Activated CD8-positive, alpha-beta T cell treated with anti-CD3 and anti-CD28 coated beads for 36 hours (primary cell): ENCODE measurements at regions not wholly inside any gene's neighbourhood (a gene's known extent, or its start where the extent isn't known, plus 50 kb on each side); places are given as distances from the start of the nearest gene placed in this dataset.

ENCODE experiments used
- ATAC-seq: fragments of 200-7000 bp; cut with Tn5 transposase; one replicate; pipeline ENCODE4 v1.10.0; 2021; ENCODE audit warnings: mild to moderate bottlenecking, moderate library complexity
- CTCF ChIA-PET: fragments of 350-600 bp; sonication (Branson Sonifier 250); formaldehyde crosslinking; loops from one replicate; lab custom pipeline; 2021; ENCODE audit warnings: antibody characterized with exemption; lab: Charles Lee
- POLR2A ChIA-PET: fragments of 350-600 bp; sonication (Branson Sonifier 250); formaldehyde crosslinking; loops from one replicate; lab custom pipeline; 2021; ENCODE audit warnings: antibody characterized with exemption; lab: Charles Lee
- DNase-seq: peaks from one replicate; pipeline ENCODE4 v3.0.0-alpha.2; 2020
- H3K27ac Mint-ChIP-seq: one replicate; pipeline ENCODE4 v1.8.0; 2021; ENCODE audit warnings: mild to moderate bottlenecking, mixed read lengths
- H3K27me3 Mint-ChIP-seq: one replicate; pipeline ENCODE4 v1.8.0; 2021; ENCODE audit warnings: mixed read lengths
- H3K36me3 Mint-ChIP-seq: one replicate; pipeline ENCODE4 v1.8.0; 2021; ENCODE audit warnings: low read depth, mixed read lengths
- H3K4me1 Mint-ChIP-seq: one replicate; pipeline ENCODE4 v1.8.0; 2021; ENCODE audit warnings: low read depth, mixed read lengths
- H3K4me3 Mint-ChIP-seq: one replicate; pipeline ENCODE4 v1.8.0; 2021; ENCODE audit warnings: mild to moderate bottlenecking, moderate library complexity, mixed read lengths
- H3K9me3 Mint-ChIP-seq: one replicate; pipeline ENCODE4 v1.8.0; 2021; ENCODE audit warnings: mixed read lengths
- CTCF ChIP-seq: fragments of 200-600 bp; IDR thresholded peaks from one replicate; pipeline ENCODE4 v1.8.0; 2022; ENCODE audit warnings: antibody characterized with exemption, mild to moderate bottlenecking
- intact Hi-C: fragments of 100-400 bp; cut with micrococcal nuclease; formaldehyde crosslinking; loops from one replicate; pipeline ENCODE4 v1.10.0; 2022

GRCh38 chr6:55016261-55016660 lies 158.1 kb upstream of the HCRTR2 start:
- no peak for TF ChIP-seq CTCF
- no peak overlapping the region for H3K27ac Mint-ChIP-seq
- no peak overlapping the region for H3K4me3 Mint-ChIP-seq
- H3K27me3 Mint-ChIP-seq = no peaks in the 10 kb centered on the region
- intact Hi-C loops = no loop called here
- no peaks in the 10 kb centered on the region for H3K36me3 Mint-ChIP-seq
- DNase-seq (no peak), ATAC-seq (no peak)
- no peaks in the 10 kb centered on the region for H3K4me1 Mint-ChIP-seq
- CTCF ChIA-PET = no interaction called here
- POLR2A ChIA-PET = no interaction called here
- H3K9me3 Mint-ChIP-seq = no peaks in the 10 kb centered on the region

- ChIA-PET POLR2A (no interaction called here), CTCF (no interaction called here)
- intact Hi-C loops = no loop called here
These were observed 156.6 kb upstream of the HCRTR2 start for GRCh38 chr6:55017555-55018300.

GRCh38 chr6:55019591-55019990 lies 154.7 kb upstream of the HCRTR2 start:
- TF ChIP-seq CTCF = no peak
- Mint-ChIP-seq H3K36me3 (no peaks in the 10 kb centered on the region), H3K27me3 (no peaks in the 10 kb centered on the region), H3K4me3 (no peak overlapping the region), H3K4me1 (no peaks in the 10 kb centered on the region), H3K9me3 (peaks cover 4% of the 10 kb centered on the region), H3K27ac (no peak overlapping the region)
- CTCF ChIA-PET = no interaction called here
- POLR2A ChIA-PET = no interaction called here
- intact Hi-C loops = no loop called here
- DNase-seq (no peak), ATAC-seq (no peak)

More at GRCh38 chr6:55017555-55018300, 156.6 kb upstream of the HCRTR2 start:
- no peak for DNase-seq
- TF ChIP-seq CTCF = no peak
- H3K27me3 Mint-ChIP-seq = no peaks in the 10 kb centered on the region
- H3K36me3 Mint-ChIP-seq = no peaks in the 10 kb centered on the region
- ATAC-seq = no peak
- no peaks in the 10 kb centered on the region for H3K4me1 Mint-ChIP-seq
- H3K27ac Mint-ChIP-seq = no peak overlapping the region
- H3K9me3 Mint-ChIP-seq = no peaks in the 10 kb centered on the region
- no peak overlapping the region for H3K4me3 Mint-ChIP-seq

GRCh38 chr6:55023230-55023629 lies 151.1 kb upstream of the HCRTR2 start:
- intact Hi-C loops = no loop called here
- Mint-ChIP-seq H3K36me3 (no peaks in the 10 kb centered on the region), H3K27ac (no peak overlapping the region), H3K27me3 (no peaks in the 10 kb centered on the region), H3K9me3 (peaks cover 4% of the 10 kb centered on the region), H3K4me1 (no peaks in the 10 kb centered on the region), H3K4me3 (no peak overlapping the region)
- ChIA-PET POLR2A (no interaction called here), CTCF (no interaction called here)
- no peak for DNase-seq
- TF ChIP-seq CTCF = no peak
- no peak for ATAC-seq

- ChIA-PET POLR2A (no interaction called here), CTCF (no interaction called here)
- H3K4me1 Mint-ChIP-seq = no peaks in the 10 kb centered on the region
- DNase-seq (no peak), ATAC-seq (no peak)
- H3K36me3 Mint-ChIP-seq = no peaks in the 10 kb centered on the region
- no peaks in the 10 kb centered on the region for H3K27me3 Mint-ChIP-seq
- H3K27ac Mint-ChIP-seq = no peak overlapping the region
- TF ChIP-seq CTCF = no peak
- H3K4me3 Mint-ChIP-seq = no peak overlapping the region
- intact Hi-C loops = no loop called here
- H3K9me3 Mint-ChIP-seq = peaks cover 5% of the 10 kb centered on the region
These were observed 141.2 kb upstream of the HCRTR2 start for GRCh38 chr6:55033016-55033546.
